DOHH2 (cell line): ENCODE measurements at regions not wholly inside any gene's neighbourhood (a gene's known extent, or its start where the extent isn't known, plus 50 kb on each side); places are given as distances from the start of the nearest gene placed in this dataset.

ENCODE experiments used
- CTCF ChIP-seq: fragments of 200-600 bp; sonication (generic); IDR thresholded peaks from one replicate; pipeline ENCODE4 v1.5.1; 2014; ENCODE audit warnings: antibody characterized with exemption, mild to moderate bottlenecking, low read depth, low read length; ENCODE audit not compliant: poor library complexity, severe bottlenecking
- EZH2phosphoT487 ChIP-seq: fragments of 200-600 bp; sonication (generic); IDR thresholded peaks from 2 replicates; pipeline ENCODE4 v1.6.1; 2017; ENCODE audit warnings: borderline replicate concordance, mild to moderate bottlenecking, antibody characterized with exemption, low read length, moderate library complexity, mixed read lengths

GRCh38 chr20:7776148-7776547 is 164.1 kb downstream of the HAO1 start:
- no peak for TF ChIP-seq CTCF
- no peak for TF ChIP-seq EZH2phosphoT487
